SK-N-DZ (cell line): ENCODE measurements at regions not wholly inside any gene's neighbourhood (a gene's known extent, or its start where the extent isn't known, plus 50 kb on each side); places are given as distances from the start of the nearest gene placed in this dataset.
"Not testable (repeated sequence)": the region's sequence is repeated elsewhere in the genome, so short reads cannot be mapped to it uniquely, and the experiment has no call there.

Experiments used
- DNase-seq: peaks from one replicate; pipeline ENCODE4 v3.0.0-alpha.2; 2015; ENCODE audit warnings: low spot score

- DNase-seq = no peak
Observed at GRCh38 chr6:37580176-37580955, 80.7 kb upstream of the CCDC167 start.

- DNase-seq = no peak
Observed at GRCh38 chr6:37579444-37580067, 79.9 kb upstream of the CCDC167 start.

- no peak for DNase-seq
Observed at GRCh38 chr6:37578104-37578503, 78.4 kb upstream of the CCDC167 start.

- no peak for DNase-seq
Observed at GRCh38 chr6:37576336-37576737, 76.6 kb upstream of the CCDC167 start.

GRCh38 chr6:37575221-37575620 lies 75.5 kb upstream of the CCDC167 start:
- no peak for DNase-seq

- no peak for DNase-seq
Observed at GRCh38 chr6:37572334-37572733, 72.6 kb upstream of the CCDC167 start.

- DNase-seq = no peak
Observed at GRCh38 chr6:37570482-37571133, 70.9 kb upstream of the CCDC167 start.

GRCh38 chr6:37569743-37570481 lies 70.2 kb upstream of the CCDC167 start:
- DNase-seq = no peak

GRCh38 chr6:37569317-37569716 lies 69.6 kb upstream of the CCDC167 start:
- DNase-seq = no peak

GRCh38 chr6:37566950-37567349 lies 67.3 kb upstream of the CCDC167 start:
- peak; percentile 53 for DNase-seq

GRCh38 chr6:37566111-37566949 lies 66.6 kb upstream of the CCDC167 start:
- DNase-seq = peak; percentile 85

- peak; percentile 93 for DNase-seq
Observed at GRCh38 chr6:37565267-37566110, 65.8 kb upstream of the CCDC167 start.

GRCh38 chr6:37562926-37563288 lies 63.2 kb upstream of the CCDC167 start:
- DNase-seq = not testable (repeated sequence)

- DNase-seq = no peak
Observed at GRCh38 chr6:37561361-37561760, 61.7 kb upstream of the CCDC167 start.

GRCh38 chr6:37560737-37561103 lies 61.0 kb upstream of the CCDC167 start:
- DNase-seq = no peak

- no peak for DNase-seq
Observed at GRCh38 chr6:37559501-37559900, 59.8 kb upstream of the CCDC167 start.

- DNase-seq = no peak
Observed at GRCh38 chr6:37559050-37559449, 59.4 kb upstream of the CCDC167 start.

GRCh38 chr6:37558646-37559045 lies 59.0 kb upstream of the CCDC167 start:
- DNase-seq = no peak

GRCh38 chr6:37558168-37558567 lies 58.5 kb upstream of the CCDC167 start:
- DNase-seq = no peak

GRCh38 chr6:37557645-37558114 lies 58.0 kb upstream of the CCDC167 start:
- DNase-seq = peak; percentile 58
